GM10266 (cell line): ENCODE measurements at regions not wholly inside any gene's neighbourhood (a gene's known extent, or its start where the extent isn't known, plus 50 kb on each side); places are given as distances from the start of the nearest gene placed in this dataset.

Source experiments
- DNase-seq: peaks from one replicate; pipeline ENCODE4 v3.0.0; 2012; ENCODE audit errors: extremely low spot score
- CTCF ChIP-seq: IDR thresholded peaks from 2 replicates; pipeline ENCODE4 v1.5.1; 2012; ENCODE audit warnings: mild to moderate bottlenecking, low read depth; ENCODE audit not compliant: control insufficient read depth, insufficient read depth; ENCODE audit errors: missing control alignments

DNA sequence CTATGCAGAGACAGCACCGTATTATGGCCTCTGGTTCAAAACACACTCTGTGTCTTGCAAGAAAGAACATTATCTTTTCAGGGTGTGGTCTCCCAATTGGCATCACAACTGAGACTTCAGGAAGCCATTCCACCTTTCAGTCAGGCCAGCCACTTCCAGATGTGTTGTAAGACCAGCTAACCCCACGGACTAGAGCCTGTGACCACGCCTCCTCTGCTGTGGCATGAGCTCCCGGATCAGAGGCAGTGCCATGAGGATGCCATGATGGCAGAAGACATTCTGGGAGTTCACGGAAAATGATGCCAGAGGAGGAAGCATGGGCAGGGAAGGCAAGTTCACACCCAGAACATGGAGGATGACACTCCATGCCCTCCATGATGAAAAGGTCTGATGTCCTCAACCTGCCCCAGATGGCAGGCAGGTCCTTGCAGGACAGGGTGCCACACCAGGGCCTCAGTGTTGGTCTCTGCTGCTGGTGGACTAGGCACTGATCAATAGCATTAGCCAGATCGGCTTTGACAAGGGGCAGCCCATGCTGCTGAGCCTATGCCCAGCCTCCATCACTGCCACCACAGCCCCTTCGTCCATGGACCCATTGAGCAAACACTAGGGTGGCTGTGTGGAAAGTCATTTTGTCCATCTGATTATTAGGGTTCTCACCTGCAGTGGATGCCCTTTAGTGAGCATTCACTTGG, 341.6 kb downstream of the MATN1 start:
- no peak for DNase-seq
- TF ChIP-seq CTCF: no peak

DNA sequence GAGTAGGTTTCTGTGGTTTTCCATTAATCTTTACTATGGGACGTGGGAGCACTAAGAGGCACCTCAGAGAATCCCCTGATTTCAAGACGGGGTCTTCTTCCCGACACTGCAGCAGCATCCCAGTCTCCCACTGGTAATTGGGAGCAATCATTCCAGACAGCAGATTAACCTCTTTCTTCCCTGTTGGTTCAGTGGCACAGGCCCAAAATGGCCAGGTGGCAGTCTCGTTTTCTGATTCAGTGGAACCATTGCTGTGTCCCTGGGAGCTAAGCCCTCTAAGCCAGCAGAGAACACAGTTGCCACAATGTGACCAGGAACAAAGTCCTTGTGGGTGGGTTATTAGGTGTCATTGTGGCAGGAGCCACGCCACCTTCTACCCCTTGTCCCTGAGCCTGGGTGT, 342.1 kb downstream of the MATN1 start:
- DNase-seq: no peak
- no peak for TF ChIP-seq CTCF

DNA sequence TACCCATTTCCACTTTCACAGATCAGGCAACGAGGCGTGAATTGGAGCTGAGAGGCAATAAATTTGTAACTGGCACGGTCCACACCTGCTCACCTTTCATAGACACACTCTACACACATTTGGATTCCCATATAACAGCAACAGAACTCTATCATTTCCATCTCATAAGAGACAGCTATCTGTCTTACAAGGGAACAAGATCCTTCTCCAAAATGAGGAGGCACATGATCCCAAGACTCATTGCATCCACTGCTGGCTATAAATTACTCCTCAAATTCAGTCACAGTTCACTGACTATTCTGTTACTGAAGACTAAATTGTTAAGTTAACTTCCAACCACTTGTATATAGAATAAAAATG, 342.8 kb downstream of the MATN1 start:
- DNase-seq: no peak
- TF ChIP-seq CTCF: peak; percentile 21

GRCh38 chr1:30379684-30380624, 343.4 kb downstream of the MATN1 start:
- peak; percentile 89 for TF ChIP-seq CTCF
- peak; percentile 85 for DNase-seq

GRCh38 chr1:30378991-30379581, 344.3 kb downstream of the MATN1 start:
- no peak for DNase-seq
- no peak for TF ChIP-seq CTCF

- TF ChIP-seq CTCF: no peak
- DNase-seq: no peak
Observed at GRCh38 chr1:30378003-30378596, 345.3 kb downstream of the MATN1 start.
